ENCODE measurements at regions not wholly inside any gene's neighbourhood (a gene's known extent, or its start where the extent isn't known, plus 50 kb on each side); places are given as distances from the start of the nearest gene placed in this dataset.
"Not testable (repeated sequence)": the region's sequence is repeated elsewhere in the genome, so short reads cannot be mapped to it uniquely, and the experiment has no call there.

- peak; percentile 80 for DNase-seq
Measured at GRCh38 chr18:104264-104663, 54.1 kb upstream of the USP14 start.

GRCh38 chr18:105161-106053, 53.0 kb upstream of the USP14 start:
- DNase-seq: peak; percentile 75

- DNase-seq: not testable (repeated sequence)
Measured at GRCh38 chr18:106054-106851, 52.1 kb upstream of the USP14 start.

GRCh38 chr18:106868-107384, 51.4 kb upstream of the USP14 start:
- DNase-seq: not testable (repeated sequence)

GRCh38 chr18:107464-107863, 50.9 kb upstream of the USP14 start:
- peak; percentile 17 for DNase-seq

- not testable (repeated sequence) for DNase-seq
Measured at GRCh38 chr18:107947-108664, 50.3 kb upstream of the USP14 start.

All from fibroblast of skin of abdomen (primary cell).